Uterus (tissue), 2 donors: ENCODE measurements at regions not wholly inside any gene's neighbourhood (a gene's known extent, or its start where the extent isn't known, plus 50 kb on each side); places are given as distances from the start of the nearest gene placed in this dataset.

ENCODE experiments used
- POLR2A ChIP-seq, 2 donors: fragments of 450-650 bp; IDR thresholded peaks; one replicate each; pipeline ENCODE4 v1.6.1; 2016; ENCODE audit warnings: antibody characterized with exemption in 2 of 2, mild to moderate bottlenecking in 1 of 2, moderate library complexity in 1 of 2
- TF ChIP-seq, protein P1 (sequence below), 4 experiments: fragments of 200-600 bp in 2 of 4; fragments of 450-650 bp in 2 of 4; sonication (generic) in 2 of 4; IDR thresholded peaks; one replicate each; pipeline ENCODE4 v1.5.1; 2016 to 2019; ENCODE audit warnings: antibody characterized with exemption in 4 of 4, mild to moderate bottlenecking in 2 of 4, moderate library complexity in 1 of 4

DNA sequence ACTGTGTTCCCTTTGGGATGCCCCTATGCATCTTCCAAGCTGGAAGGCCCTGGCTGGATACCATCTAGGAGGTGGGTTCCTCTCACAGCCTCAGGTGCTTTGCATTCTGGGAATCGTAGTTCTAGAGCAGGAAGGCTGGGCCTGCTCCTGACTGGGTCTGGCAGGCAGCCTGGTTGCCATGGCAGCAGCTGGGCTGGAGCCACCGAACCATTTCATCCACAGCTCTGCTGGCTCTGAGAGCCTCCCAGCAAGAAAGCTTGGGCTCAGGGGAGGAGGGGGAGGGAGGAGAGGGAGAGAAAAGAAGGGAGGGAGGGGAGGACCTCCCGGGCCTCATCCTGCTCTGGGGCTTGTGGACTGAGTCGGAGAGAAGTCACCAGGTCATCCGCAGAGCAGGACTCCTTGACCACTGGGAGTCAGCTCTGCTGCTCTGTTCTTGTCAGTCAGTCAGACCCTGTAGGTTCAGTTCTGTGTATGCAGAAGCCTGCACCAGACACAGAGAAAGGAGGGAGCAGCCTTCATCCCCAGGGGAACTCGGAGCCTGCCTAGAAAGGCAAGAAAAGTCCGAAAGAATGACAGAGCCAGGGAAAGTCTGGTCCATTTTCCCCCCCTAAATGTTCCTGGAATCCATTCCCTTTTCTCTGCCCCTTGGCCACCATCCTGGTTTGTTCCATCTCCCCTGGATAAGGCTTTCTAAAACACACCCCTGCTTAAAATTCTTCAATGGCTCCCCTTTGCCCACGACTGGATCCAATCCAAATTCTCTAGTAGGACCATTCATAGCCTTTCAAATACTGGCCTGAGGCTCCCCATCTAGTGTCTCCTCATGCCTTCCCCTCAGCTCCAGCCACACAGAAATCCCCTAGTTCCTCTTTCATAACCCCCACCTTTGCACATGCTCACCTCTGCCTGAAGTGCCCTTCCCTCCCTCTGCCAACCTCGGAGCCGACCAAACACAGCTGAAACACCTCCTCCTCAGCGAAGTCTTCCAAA lies 65.4 kb upstream of the ARAP3 start:
- TF ChIP-seq, protein P1, sequence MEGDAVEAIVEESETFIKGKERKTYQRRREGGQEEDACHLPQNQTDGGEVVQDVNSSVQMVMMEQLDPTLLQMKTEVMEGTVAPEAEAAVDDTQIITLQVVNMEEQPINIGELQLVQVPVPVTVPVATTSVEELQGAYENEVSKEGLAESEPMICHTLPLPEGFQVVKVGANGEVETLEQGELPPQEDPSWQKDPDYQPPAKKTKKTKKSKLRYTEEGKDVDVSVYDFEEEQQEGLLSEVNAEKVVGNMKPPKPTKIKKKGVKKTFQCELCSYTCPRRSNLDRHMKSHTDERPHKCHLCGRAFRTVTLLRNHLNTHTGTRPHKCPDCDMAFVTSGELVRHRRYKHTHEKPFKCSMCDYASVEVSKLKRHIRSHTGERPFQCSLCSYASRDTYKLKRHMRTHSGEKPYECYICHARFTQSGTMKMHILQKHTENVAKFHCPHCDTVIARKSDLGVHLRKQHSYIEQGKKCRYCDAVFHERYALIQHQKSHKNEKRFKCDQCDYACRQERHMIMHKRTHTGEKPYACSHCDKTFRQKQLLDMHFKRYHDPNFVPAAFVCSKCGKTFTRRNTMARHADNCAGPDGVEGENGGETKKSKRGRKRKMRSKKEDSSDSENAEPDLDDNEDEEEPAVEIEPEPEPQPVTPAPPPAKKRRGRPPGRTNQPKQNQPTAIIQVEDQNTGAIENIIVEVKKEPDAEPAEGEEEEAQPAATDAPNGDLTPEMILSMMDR (IDR thresholded peaks at IDR 0.05) = no peak
- TF ChIP-seq POLR2A (IDR thresholded peaks at IDR 0.05) = no peak
